ENCODE measurements at regions not wholly inside any gene's neighbourhood (a gene's known extent, or its start where the extent isn't known, plus 50 kb on each side); places are given as distances from the start of the nearest gene placed in this dataset.

DNA sequence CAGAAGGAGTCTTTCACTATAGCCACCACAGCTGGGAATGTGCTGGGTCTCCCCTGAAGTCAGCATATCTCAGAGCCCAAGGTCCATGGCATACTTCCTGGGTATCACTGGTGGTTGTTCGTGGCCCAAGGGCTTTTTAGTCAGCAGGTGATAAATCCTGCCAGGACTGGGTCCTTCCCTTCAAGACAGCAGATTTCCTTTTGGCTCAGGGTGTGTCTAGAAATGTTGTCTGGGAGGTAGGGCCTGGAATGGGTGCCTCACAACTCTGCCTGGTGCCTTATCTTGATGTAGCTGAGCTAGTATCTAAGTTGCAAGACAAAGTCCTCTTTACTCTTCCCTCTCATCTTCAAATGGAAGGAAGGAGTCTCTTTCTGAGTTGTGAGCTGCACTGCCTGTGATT is 102.4 kb upstream of the TMLHE start:
- TF ChIP-seq POLR2A (IDR thresholded peaks at IDR 0.05; ENCODE audit: low read depth, low read length) (no peak), EZH2 (IDR thresholded peaks at IDR 0.05; ENCODE audit: borderline replicate concordance, low read depth, low read length, severe bottlenecking) (no peak), MYC (IDR thresholded peaks at IDR 0.05; ENCODE audit: low read depth, low read length) (no peak), JUN (IDR thresholded peaks at IDR 0.05; ENCODE audit: borderline replicate concordance, insufficient read depth, insufficient read length, low read depth) (no peak), FOS (IDR thresholded peaks at IDR 0.05; ENCODE audit: borderline replicate concordance, insufficient read depth, low read length) (no peak), POLR2AphosphoS5 (IDR thresholded peaks at IDR 0.05; ENCODE audit: insufficient read depth, low read depth, low read length) (no peak), GATA2 (IDR thresholded peaks at IDR 0.05; ENCODE audit: insufficient read depth, insufficient read length, low read depth, low read length) (no peak)
- TF ChIP-seq, protein P1, sequence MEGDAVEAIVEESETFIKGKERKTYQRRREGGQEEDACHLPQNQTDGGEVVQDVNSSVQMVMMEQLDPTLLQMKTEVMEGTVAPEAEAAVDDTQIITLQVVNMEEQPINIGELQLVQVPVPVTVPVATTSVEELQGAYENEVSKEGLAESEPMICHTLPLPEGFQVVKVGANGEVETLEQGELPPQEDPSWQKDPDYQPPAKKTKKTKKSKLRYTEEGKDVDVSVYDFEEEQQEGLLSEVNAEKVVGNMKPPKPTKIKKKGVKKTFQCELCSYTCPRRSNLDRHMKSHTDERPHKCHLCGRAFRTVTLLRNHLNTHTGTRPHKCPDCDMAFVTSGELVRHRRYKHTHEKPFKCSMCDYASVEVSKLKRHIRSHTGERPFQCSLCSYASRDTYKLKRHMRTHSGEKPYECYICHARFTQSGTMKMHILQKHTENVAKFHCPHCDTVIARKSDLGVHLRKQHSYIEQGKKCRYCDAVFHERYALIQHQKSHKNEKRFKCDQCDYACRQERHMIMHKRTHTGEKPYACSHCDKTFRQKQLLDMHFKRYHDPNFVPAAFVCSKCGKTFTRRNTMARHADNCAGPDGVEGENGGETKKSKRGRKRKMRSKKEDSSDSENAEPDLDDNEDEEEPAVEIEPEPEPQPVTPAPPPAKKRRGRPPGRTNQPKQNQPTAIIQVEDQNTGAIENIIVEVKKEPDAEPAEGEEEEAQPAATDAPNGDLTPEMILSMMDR (IDR thresholded peaks at IDR 0.05; ENCODE audit: extremely low read depth in 1 of 2, insufficient read depth in 1 of 2, low read depth in 1 of 2, low read length in 2 of 2), result no peak
- TF ChIP-seq, protein P2, sequence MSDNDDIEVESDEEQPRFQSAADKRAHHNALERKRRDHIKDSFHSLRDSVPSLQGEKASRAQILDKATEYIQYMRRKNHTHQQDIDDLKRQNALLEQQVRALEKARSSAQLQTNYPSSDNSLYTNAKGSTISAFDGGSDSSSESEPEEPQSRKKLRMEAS (IDR thresholded peaks at IDR 0.05; ENCODE audit: insufficient read depth, insufficient read length), result no peak

Measured in endothelial cell of umbilical vein (primary cell).